ENCODE measurements at regions not wholly inside any gene's neighbourhood (a gene's known extent, or its start where the extent isn't known, plus 50 kb on each side); places are given as distances from the start of the nearest gene placed in this dataset.
A peak's percentile ranks its signal among the peaks of the same experiment; 100 is the strongest.

- no peak for TF ChIP-seq CTCF (IDR thresholded peaks at IDR 0.05)
- no peak for DNase-seq
- no peak overlapping the region for H3K4me3 ChIP-seq
- H3K36me3 ChIP-seq = no peaks in the 10 kb centered on the region
- intact Hi-C loops (cut with DNase I; ENCODE audit: low total_unique reads) = no loop called here
- peak overlapping the region; percentile 22 to 49 for H3K27ac ChIP-seq
- peaks cover 0 to 51% (median 14%) of the 10 kb centered on the region in 4 donors for H3K4me1 ChIP-seq
- no peaks in the 10 kb centered on the region for H3K27me3 ChIP-seq
- H3K9me3 ChIP-seq = no peaks in the 10 kb centered on the region
Measured at GRCh38 chr5:123264394-123264793, 158.8 kb downstream of the CEP120 start.

- no peak for DNase-seq
- H3K4me3 ChIP-seq = no peak overlapping the region
- no peaks in the 10 kb centered on the region for H3K36me3 ChIP-seq
- H3K27ac ChIP-seq = peak overlapping the region; percentile 22 to 49
- peaks cover 0 to 51% (median 14%) of the 10 kb centered on the region in 4 donors for H3K4me1 ChIP-seq
- no peaks in the 10 kb centered on the region for H3K27me3 ChIP-seq
- H3K9me3 ChIP-seq = no peaks in the 10 kb centered on the region
- intact Hi-C loops (cut with DNase I; ENCODE audit: low total_unique reads) = no loop called here
- TF ChIP-seq CTCF (IDR thresholded peaks at IDR 0.05) = no peak
Measured at GRCh38 chr5:123263859-123264258, 159.3 kb downstream of the CEP120 start.

- DNase-seq = no peak
- H3K9me3 ChIP-seq = no peaks in the 10 kb centered on the region
- peaks cover 0 to 51% (median 14%) of the 10 kb centered on the region in 4 donors for H3K4me1 ChIP-seq
- TF ChIP-seq CTCF (IDR thresholded peaks at IDR 0.05) = no peak
- intact Hi-C loops (cut with DNase I; ENCODE audit: low total_unique reads) = no loop called here
- no peaks in the 10 kb centered on the region for H3K36me3 ChIP-seq
- H3K27me3 ChIP-seq = no peaks in the 10 kb centered on the region
- peak overlapping the region; percentile 5 to 15 for H3K4me3 ChIP-seq
- peak overlapping the region; percentile 49 to 53 for H3K27ac ChIP-seq
Measured at GRCh38 chr5:123262216-123262823, 160.9 kb downstream of the CEP120 start.

- TF ChIP-seq CTCF (IDR thresholded peaks at IDR 0.05) = no peak
- Histone ChIP-seq H3K27me3 (no peaks in the 10 kb centered on the region), H3K36me3 (no peaks in the 10 kb centered on the region), H3K4me1 (peaks cover 0 to 51% (median 14%) of the 10 kb centered on the region in 4 donors), H3K27ac (peak overlapping the region; percentile 49 to 53), H3K4me3 (no peak overlapping the region), H3K9me3 (peaks cover 0 to 3% (median 2%) of the 10 kb centered on the region in 3 donors)
- no peak for DNase-seq
- intact Hi-C loops (cut with DNase I; ENCODE audit: low total_unique reads) = no loop called here
Measured at GRCh38 chr5:123261752-123262151, 161.5 kb downstream of the CEP120 start.

GRCh38 chr5:123249446-123249845 is 160.4 kb downstream of the PRDM6 start:
- Histone ChIP-seq H3K4me1 (peaks cover 0 to 15% (median 6%) of the 10 kb centered on the region in 4 donors), H3K27ac (no peak overlapping the region), H3K36me3 (no peaks in the 10 kb centered on the region), H3K9me3 (no peaks in the 10 kb centered on the region), H3K4me3 (no peak overlapping the region), H3K27me3 (no peaks in the 10 kb centered on the region)
- no peak for DNase-seq
- TF ChIP-seq CTCF (IDR thresholded peaks at IDR 0.05) = no peak
- intact Hi-C loops (cut with DNase I; ENCODE audit: low total_unique reads) = no loop called here

Measured in tibial artery (tissue), 4 donors.